ENCODE measurements at regions not wholly inside any gene's neighbourhood (a gene's known extent, or its start where the extent isn't known, plus 50 kb on each side); places are given as distances from the start of the nearest gene placed in this dataset.
"Not testable (repeated sequence)": the region's sequence is repeated elsewhere in the genome, so short reads cannot be mapped to it uniquely, and the experiment has no call there.

GRCh38 chr7:19272329-19272728, 127.1 kb upstream of the FERD3L start:
- TF ChIP-seq CTCF, POLR2A (IDR thresholded peaks at IDR 0.05): not testable (repeated sequence)

Measured in esophagus squamous epithelium (tissue), 4 donors.